Suprapubic skin (tissue), 3 donors: ENCODE measurements at regions not wholly inside any gene's neighbourhood (a gene's known extent, or its start where the extent isn't known, plus 50 kb on each side); places are given as distances from the start of the nearest gene placed in this dataset.

ENCODE experiments used
- POLR2A ChIP-seq, 2 donors: fragments of 450-650 bp; IDR thresholded peaks; one replicate each; pipeline ENCODE4 v1.6.1; 2017; ENCODE audit warnings: antibody characterized with exemption in 2 of 2, mild to moderate bottlenecking in 2 of 2, moderate library complexity in 2 of 2
- TF ChIP-seq, protein P1 (sequence below), 2 donors: fragments of 200-600 bp in 1 of 2; fragments of 450-650 bp in 1 of 2; sonication (generic) in 1 of 2; IDR thresholded peaks; one replicate each; pipeline ENCODE4 v1.5.1; 2016 to 2019; ENCODE audit warnings: antibody characterized with exemption in 2 of 2, mild to moderate bottlenecking in 1 of 2, moderate library complexity in 1 of 2

GRCh38 chr2:217479566-217479965, 523.2 kb downstream of the TNS1 start:
- TF ChIP-seq, protein P1, sequence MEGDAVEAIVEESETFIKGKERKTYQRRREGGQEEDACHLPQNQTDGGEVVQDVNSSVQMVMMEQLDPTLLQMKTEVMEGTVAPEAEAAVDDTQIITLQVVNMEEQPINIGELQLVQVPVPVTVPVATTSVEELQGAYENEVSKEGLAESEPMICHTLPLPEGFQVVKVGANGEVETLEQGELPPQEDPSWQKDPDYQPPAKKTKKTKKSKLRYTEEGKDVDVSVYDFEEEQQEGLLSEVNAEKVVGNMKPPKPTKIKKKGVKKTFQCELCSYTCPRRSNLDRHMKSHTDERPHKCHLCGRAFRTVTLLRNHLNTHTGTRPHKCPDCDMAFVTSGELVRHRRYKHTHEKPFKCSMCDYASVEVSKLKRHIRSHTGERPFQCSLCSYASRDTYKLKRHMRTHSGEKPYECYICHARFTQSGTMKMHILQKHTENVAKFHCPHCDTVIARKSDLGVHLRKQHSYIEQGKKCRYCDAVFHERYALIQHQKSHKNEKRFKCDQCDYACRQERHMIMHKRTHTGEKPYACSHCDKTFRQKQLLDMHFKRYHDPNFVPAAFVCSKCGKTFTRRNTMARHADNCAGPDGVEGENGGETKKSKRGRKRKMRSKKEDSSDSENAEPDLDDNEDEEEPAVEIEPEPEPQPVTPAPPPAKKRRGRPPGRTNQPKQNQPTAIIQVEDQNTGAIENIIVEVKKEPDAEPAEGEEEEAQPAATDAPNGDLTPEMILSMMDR (IDR thresholded peaks at IDR 0.05) = no peak
- TF ChIP-seq POLR2A (IDR thresholded peaks at IDR 0.05) = no peak
